ENCODE measurements at regions not wholly inside any gene's neighbourhood (a gene's known extent, or its start where the extent isn't known, plus 50 kb on each side); places are given as distances from the start of the nearest gene placed in this dataset.

DNA sequence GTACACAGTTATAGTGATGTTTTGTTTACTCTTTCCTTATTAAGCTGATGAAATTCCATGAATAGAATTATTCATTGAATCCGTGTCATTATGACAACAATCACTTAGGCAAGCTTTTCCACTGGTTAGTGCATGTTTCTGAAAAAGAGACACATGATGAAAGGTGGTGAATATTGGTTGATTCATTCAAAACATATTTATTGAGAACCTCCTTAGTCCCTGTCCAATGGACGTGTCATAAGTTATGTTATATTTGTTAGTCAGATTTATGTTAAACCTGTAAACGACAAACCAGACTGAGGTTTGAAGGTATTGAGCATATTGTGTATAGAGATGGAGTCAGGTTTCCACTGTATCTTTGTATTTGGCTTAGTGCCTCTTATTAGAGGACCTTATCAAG lies 1888.9 kb upstream of the CDH6 start:
- Histone ChIP-seq H3K9ac (ENCODE audit: extremely low read depth, insufficient read length, low read length) (no peak overlapping the region), H3K4ac (ENCODE audit: low read depth, low read length) (no peak overlapping the region), H2AFZ (ENCODE audit: low read length) (no peak overlapping the region), H2BK15ac (ENCODE audit: low read depth, low read length) (no peak overlapping the region), H4K91ac (ENCODE audit: insufficient read length, low read depth, low read length) (no peak overlapping the region), H3K27ac (ENCODE audit: insufficient read length, low read depth, low read length) (no peak overlapping the region), H2BK12ac (ENCODE audit: insufficient read length, low read depth, low read length) (no peak overlapping the region), H3K4me2 (ENCODE audit: insufficient read depth, insufficient read length, low read length) (no peak overlapping the region), H3K56ac (ENCODE audit: insufficient read length, low read depth, low read length) (no peak overlapping the region), H4K20me1 (ENCODE audit: control insufficient read depth, insufficient read depth, insufficient read length) (no peaks in the 10 kb centered on the region), H3K79me2 (ENCODE audit: insufficient read depth, low read length) (no peaks in the 10 kb centered on the region), H3K4me1 (ENCODE audit: insufficient read depth, low read length) (no peaks in the 10 kb centered on the region), H3K9me3 (ENCODE audit: control insufficient read depth, low read depth, low read length) (no peaks in the 10 kb centered on the region), H3K18ac (ENCODE audit: insufficient read length, low read depth, low read length) (no peak overlapping the region), H3K14ac (ENCODE audit: insufficient read depth, low read length) (no peak overlapping the region), H3K79me1 (ENCODE audit: insufficient read depth, low read depth, low read length, poor library complexity, severe bottlenecking) (no peaks in the 10 kb centered on the region), H2BK20ac (ENCODE audit: low read depth, low read length, poor library complexity, severe bottlenecking) (no peak overlapping the region), H3T11ph (ENCODE audit: low read length) (no peak overlapping the region), H3K23me2 (ENCODE audit: insufficient read length, low read depth, low read length, poor library complexity, severe bottlenecking) (no peaks in the 10 kb centered on the region), H2AK5ac (ENCODE audit: insufficient read length, low read length) (no peak overlapping the region), H3K27me3 (ENCODE audit: insufficient read depth, low read length) (no peaks in the 10 kb centered on the region), H2BK120ac (ENCODE audit: low read depth, low read length, poor library complexity, severe bottlenecking) (no peak overlapping the region), H3K23ac (ENCODE audit: insufficient read length, low read depth, low read length) (no peak overlapping the region), H4K5ac (ENCODE audit: insufficient read length, low read depth, low read length) (no peak overlapping the region), H4K8ac (replicated peaks; ENCODE audit: insufficient read length, low read depth, low read length) (no peak overlapping the region), H2BK5ac (ENCODE audit: insufficient read length, low read length) (no peak overlapping the region)
- TF ChIP-seq, protein P1, sequence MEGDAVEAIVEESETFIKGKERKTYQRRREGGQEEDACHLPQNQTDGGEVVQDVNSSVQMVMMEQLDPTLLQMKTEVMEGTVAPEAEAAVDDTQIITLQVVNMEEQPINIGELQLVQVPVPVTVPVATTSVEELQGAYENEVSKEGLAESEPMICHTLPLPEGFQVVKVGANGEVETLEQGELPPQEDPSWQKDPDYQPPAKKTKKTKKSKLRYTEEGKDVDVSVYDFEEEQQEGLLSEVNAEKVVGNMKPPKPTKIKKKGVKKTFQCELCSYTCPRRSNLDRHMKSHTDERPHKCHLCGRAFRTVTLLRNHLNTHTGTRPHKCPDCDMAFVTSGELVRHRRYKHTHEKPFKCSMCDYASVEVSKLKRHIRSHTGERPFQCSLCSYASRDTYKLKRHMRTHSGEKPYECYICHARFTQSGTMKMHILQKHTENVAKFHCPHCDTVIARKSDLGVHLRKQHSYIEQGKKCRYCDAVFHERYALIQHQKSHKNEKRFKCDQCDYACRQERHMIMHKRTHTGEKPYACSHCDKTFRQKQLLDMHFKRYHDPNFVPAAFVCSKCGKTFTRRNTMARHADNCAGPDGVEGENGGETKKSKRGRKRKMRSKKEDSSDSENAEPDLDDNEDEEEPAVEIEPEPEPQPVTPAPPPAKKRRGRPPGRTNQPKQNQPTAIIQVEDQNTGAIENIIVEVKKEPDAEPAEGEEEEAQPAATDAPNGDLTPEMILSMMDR (conservative IDR thresholded peaks at IDR 0.05), result no peak
- WGBS (ENCODE audit: extremely low coverage, insufficient read length, low lambda C conversion rate), result no CpG with 5 or more reads among the region's 3 CpGs
- no peak overlapping the region for H3K4me3 Mint-ChIP-seq
- H3K36me3 Mint-ChIP-seq (ENCODE audit: insufficient read depth in 1 of 3, low read depth in 3 of 3), result no peaks in the 10 kb centered on the region; a peak in 1 of 7 replicates
- H3K4me1 Mint-ChIP-seq, result peaks cover 0 to 3% of the 10 kb centered on the region in 2 experiments; a peak in 1 of 4 replicates
- H3K9me3 Mint-ChIP-seq, result peaks cover 0 to 3% of the 10 kb centered on the region in 2 experiments; a peak in 2 of 5 replicates
- DNase-seq, result no peak
- no peaks in the 10 kb centered on the region for H3K27me3 Mint-ChIP-seq (ENCODE audit: low read depth)
- no peak overlapping the region for H3K27ac Mint-ChIP-seq

All from H9 (cell line).